HepG2 (cell line): ENCODE measurements at regions not wholly inside any gene's neighbourhood (a gene's known extent, or its start where the extent isn't known, plus 50 kb on each side); places are given as distances from the start of the nearest gene placed in this dataset.

Experiments used
- ADNP ChIP-seq: sonication (generic); formaldehyde crosslinking; IDR thresholded peaks from 2 replicates; pipeline ENCODE4 v1.4.0; 2020; ENCODE audit warnings: missing genetic modification reagents
- ARID2 ChIP-seq: sonication (generic); formaldehyde crosslinking; IDR thresholded peaks from 2 replicates; pipeline ENCODE4 v1.8.1; 2022; ENCODE audit warnings: mild to moderate bottlenecking, missing genetic modification reagents, borderline replicate concordance
- ARID4A ChIP-seq: sonication (generic); formaldehyde crosslinking; IDR thresholded peaks from 2 replicates; pipeline ENCODE4 v1.5.0; 2020; ENCODE audit warnings: mild to moderate bottlenecking, missing genetic modification reagents, borderline replicate concordance
- CBFB ChIP-seq: sonication (generic); formaldehyde crosslinking; IDR thresholded peaks from 2 replicates; pipeline ENCODE4 v1.4.0; 2020; ENCODE audit warnings: missing genetic modification reagents
- EHMT2 ChIP-seq: fragments of 200-600 bp; sonication (generic); IDR thresholded peaks from 2 replicates; pipeline ENCODE4 v1.7.0; 2017; ENCODE audit warnings: antibody characterized with exemption, low read depth, low read length, borderline replicate concordance
- IRF2 ChIP-seq: IDR thresholded peaks from 2 replicates; pipeline ENCODE4 v1.6.1; 2018; ENCODE audit warnings: missing genetic modification reagents, missing compliant biosample characterization
- MYC ChIP-seq: sonication (generic); formaldehyde crosslinking; IDR thresholded peaks from 2 replicates; pipeline ENCODE4 v1.9.0; 2021; ENCODE audit warnings: missing genetic modification reagents, borderline replicate concordance
- PLSCR1 ChIP-seq: sonication (generic); formaldehyde crosslinking; IDR thresholded peaks from 2 replicates; pipeline ENCODE4 v1.5.0; 2020; ENCODE audit warnings: missing genetic modification reagents, mild to moderate bottlenecking, borderline replicate concordance
- SNAI1 ChIP-seq: sonication (generic); formaldehyde crosslinking; IDR thresholded peaks from 2 replicates; pipeline ENCODE4 v1.5.0; 2020; ENCODE audit warnings: mild to moderate bottlenecking, missing genetic modification reagents, borderline replicate concordance
- TBP ChIP-seq: sonication (generic); formaldehyde crosslinking; IDR thresholded peaks from 2 replicates; pipeline ENCODE4 v1.5.0; 2020; ENCODE audit warnings: missing genetic modification reagents
- THYN1 ChIP-seq: sonication (generic); formaldehyde crosslinking; IDR thresholded peaks from 2 replicates; pipeline ENCODE4 v1.8.1; 2023; ENCODE audit warnings: low read depth, mild to moderate bottlenecking, moderate library complexity, missing genetic modification reagents, borderline replicate concordance
- ZNF563 ChIP-seq: sonication (generic); formaldehyde crosslinking; IDR thresholded peaks from 2 replicates; pipeline ENCODE4 v1.8.0; 2022; ENCODE audit warnings: mild to moderate bottlenecking, moderate library complexity, missing genetic modification reagents
- TF ChIP-seq, protein P1 (sequence below): sonication (generic); formaldehyde crosslinking; IDR thresholded peaks from 2 replicates; pipeline ENCODE4 v1.4.0; 2020; ENCODE audit warnings: missing genetic modification reagents
- TF ChIP-seq, protein P2 (sequence below): sonication (generic); formaldehyde crosslinking; IDR thresholded peaks from 2 replicates; pipeline ENCODE4 v1.5.1; 2020; ENCODE audit warnings: mild to moderate bottlenecking, moderate library complexity, missing genetic modification reagents

DNA sequence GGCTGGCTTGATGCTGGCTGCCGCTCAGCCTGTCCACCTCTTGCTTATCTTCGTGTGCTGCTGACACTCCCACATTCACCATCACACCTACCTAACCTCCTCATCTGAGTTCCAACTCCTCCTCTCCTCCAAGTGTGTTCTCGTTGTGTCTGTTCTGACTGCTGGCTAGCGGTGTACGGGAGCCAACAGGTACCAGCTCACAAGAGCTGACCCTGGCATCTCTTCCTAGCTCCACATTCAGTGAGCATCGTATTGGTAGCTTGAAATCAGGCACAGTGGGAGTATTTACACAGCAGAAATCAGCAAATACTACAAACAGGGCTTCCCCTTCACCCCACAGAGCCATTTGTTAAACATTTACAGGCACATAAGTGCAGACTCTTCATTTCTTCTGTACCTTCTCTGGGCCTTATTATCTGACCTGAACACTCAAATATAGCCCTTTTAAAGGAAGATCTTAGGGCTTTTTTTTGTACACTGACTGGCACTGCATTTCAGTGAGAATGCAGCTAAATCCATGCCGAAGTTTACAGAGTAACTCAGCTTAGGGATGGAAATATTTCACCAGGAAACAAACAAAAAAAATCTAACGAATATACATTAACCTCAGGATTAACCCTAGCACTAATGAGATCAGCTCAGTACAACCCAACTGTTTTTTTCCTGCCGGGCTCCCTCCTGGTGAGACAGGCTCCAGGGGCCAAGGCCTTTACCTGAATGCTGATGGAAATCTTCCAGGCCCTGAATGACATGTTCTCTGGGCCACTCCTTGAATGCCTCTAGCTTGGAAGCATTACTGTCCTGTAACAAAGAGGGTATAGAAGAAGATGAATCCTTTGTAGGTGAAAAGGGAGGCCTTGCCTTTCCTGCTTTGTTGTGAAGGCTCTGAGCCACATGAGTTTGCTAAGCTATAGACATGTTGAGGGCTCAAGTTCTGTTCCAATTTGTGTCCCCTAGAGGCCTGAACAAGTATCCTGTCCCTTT lies 150.5 kb upstream of the LPP start (continued):
- TF ChIP-seq, protein P1, sequence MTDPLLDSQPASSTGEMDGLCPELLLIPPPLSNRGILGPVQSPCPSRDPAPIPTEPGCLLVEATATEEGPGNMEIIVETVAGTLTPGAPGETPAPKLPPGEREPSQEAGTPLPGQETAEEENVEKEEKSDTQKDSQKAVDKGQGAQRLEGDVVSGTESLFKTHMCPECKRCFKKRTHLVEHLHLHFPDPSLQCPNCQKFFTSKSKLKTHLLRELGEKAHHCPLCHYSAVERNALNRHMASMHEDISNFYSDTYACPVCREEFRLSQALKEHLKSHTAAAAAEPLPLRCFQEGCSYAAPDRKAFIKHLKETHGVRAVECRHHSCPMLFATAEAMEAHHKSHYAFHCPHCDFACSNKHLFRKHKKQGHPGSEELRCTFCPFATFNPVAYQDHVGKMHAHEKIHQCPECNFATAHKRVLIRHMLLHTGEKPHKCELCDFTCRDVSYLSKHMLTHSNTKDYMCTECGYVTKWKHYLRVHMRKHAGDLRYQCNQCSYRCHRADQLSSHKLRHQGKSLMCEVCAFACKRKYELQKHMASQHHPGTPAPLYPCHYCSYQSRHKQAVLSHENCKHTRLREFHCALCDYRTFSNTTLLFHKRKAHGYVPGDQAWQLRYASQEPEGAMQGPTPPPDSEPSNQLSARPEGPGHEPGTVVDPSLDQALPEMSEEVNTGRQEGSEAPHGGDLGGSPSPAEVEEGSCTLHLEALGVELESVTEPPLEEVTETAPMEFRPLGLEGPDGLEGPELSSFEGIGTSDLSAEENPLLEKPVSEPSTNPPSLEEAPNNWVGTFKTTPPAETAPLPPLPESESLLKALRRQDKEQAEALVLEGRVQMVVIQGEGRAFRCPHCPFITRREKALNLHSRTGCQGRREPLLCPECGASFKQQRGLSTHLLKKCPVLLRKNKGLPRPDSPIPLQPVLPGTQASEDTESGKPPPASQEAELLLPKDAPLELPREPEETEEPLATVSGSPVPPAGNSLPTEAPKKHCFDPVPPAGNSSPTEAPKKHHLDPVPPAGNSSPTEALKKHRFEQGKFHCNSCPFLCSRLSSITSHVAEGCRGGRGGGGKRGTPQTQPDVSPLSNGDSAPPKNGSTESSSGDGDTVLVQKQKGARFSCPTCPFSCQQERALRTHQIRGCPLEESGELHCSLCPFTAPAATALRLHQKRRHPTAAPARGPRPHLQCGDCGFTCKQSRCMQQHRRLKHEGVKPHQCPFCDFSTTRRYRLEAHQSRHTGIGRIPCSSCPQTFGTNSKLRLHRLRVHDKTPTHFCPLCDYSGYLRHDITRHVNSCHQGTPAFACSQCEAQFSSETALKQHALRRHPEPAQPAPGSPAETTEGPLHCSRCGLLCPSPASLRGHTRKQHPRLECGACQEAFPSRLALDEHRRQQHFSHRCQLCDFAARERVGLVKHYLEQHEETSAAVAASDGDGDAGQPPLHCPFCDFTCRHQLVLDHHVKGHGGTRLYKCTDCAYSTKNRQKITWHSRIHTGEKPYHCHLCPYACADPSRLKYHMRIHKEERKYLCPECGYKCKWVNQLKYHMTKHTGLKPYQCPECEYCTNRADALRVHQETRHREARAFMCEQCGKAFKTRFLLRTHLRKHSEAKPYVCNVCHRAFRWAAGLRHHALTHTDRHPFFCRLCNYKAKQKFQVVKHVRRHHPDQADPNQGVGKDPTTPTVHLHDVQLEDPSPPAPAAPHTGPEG (CRISPR knock-in tag), result 0 out of 2 replicates have a peak, but pooled peaks have one; percentile 54
- no peak for TF ChIP-seq EHMT2
- TF ChIP-seq MYC (CRISPR knock-in tag), result no peak
- TF ChIP-seq ADNP (CRISPR knock-in tag), result no peak
- TF ChIP-seq ARID2 (CRISPR knock-in tag), result 0 out of 2 replicates have a peak, but pooled peaks have one; percentile 16
- no peak for TF ChIP-seq PLSCR1
- TF ChIP-seq TBP, result no peak
- TF ChIP-seq, protein P2, sequence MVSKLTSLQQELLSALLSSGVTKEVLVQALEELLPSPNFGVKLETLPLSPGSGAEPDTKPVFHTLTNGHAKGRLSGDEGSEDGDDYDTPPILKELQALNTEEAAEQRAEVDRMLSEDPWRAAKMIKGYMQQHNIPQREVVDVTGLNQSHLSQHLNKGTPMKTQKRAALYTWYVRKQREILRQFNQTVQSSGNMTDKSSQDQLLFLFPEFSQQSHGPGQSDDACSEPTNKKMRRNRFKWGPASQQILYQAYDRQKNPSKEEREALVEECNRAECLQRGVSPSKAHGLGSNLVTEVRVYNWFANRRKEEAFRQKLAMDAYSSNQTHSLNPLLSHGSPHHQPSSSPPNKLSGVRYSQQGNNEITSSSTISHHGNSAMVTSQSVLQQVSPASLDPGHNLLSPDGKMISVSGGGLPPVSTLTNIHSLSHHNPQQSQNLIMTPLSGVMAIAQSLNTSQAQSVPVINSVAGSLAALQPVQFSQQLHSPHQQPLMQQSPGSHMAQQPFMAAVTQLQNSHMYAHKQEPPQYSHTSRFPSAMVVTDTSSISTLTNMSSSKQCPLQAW, result peak; percentile 98
- TF ChIP-seq THYN1, result no peak
- no peak for TF ChIP-seq SNAI1 (CRISPR knock-in tag)
- no peak for TF ChIP-seq ZNF563 (CRISPR knock-in tag)
- peak; percentile 57; the same call in 1 of the 2 replicates for TF ChIP-seq ARID4A (CRISPR knock-in tag)
- TF ChIP-seq IRF2, result peak; percentile 13; the same call in 1 of the 2 replicates
- no peak for TF ChIP-seq CBFB (CRISPR knock-in tag)
